SH-SY5Y (cell line): ENCODE measurements at regions not wholly inside any gene's neighbourhood (a gene's known extent, or its start where the extent isn't known, plus 50 kb on each side); places are given as distances from the start of the nearest gene placed in this dataset.

Source experiments
- GATA2 ChIP-seq: IDR thresholded peaks from 2 replicates; pipeline ENCODE4 v1.6.1; 2011; ENCODE audit warnings: mild to moderate bottlenecking, low read depth, low read length
- GATA3 ChIP-seq: IDR thresholded peaks from 2 replicates; pipeline ENCODE4 v1.6.1; 2011; ENCODE audit warnings: low read depth, mild to moderate bottlenecking, low read length, moderate library complexity

- no peak for TF ChIP-seq GATA2
- no peak for TF ChIP-seq GATA3
Measured at GRCh38 chr4:101689220-101689619, 101.3 kb upstream of the BANK1 start.
